Mesothelial cell of epicardium (in vitro differentiated cells): ENCODE measurements at regions not wholly inside any gene's neighbourhood (a gene's known extent, or its start where the extent isn't known, plus 50 kb on each side); places are given as distances from the start of the nearest gene placed in this dataset.

Experiments used
- DNase-seq, 2 experiments: peaks; one replicate each; pipeline ENCODE4 v3.0.0; 2021; ENCODE audit warnings: low spot score in 2 of 2; ENCODE audit not compliant: unreplicated experiment in 2 of 2
- H3K27ac Mint-ChIP-seq: 2 replicates; pipeline ENCODE4 v1.8.0; 2021; ENCODE audit warnings: mixed read lengths
- H3K27me3 Mint-ChIP-seq: 2 replicates; pipeline ENCODE4 v1.8.0; 2021; ENCODE audit warnings: low read depth, mixed read lengths
- H3K36me3 Mint-ChIP-seq: 2 replicates; pipeline ENCODE4 v1.8.0; 2021; ENCODE audit warnings: mixed read lengths
- H3K4me1 Mint-ChIP-seq: 2 replicates; pipeline ENCODE4 v1.8.0; 2021; ENCODE audit warnings: mixed read lengths
- H3K4me3 Mint-ChIP-seq: 2 replicates; pipeline ENCODE4 v1.8.0; 2021; ENCODE audit warnings: mild to moderate bottlenecking, moderate library complexity, mixed read lengths
- H3K9me3 Mint-ChIP-seq: 2 replicates; pipeline ENCODE4 v1.8.0; 2021; ENCODE audit warnings: mixed read lengths
- TF ChIP-seq, protein P1 (sequence below): fragments of 200-600 bp; sonication (generic); IDR thresholded peaks from one replicate; pipeline ENCODE4 v1.5.0; 2021; ENCODE audit warnings: antibody characterized with exemption; ENCODE audit not compliant: unreplicated experiment

DNA sequence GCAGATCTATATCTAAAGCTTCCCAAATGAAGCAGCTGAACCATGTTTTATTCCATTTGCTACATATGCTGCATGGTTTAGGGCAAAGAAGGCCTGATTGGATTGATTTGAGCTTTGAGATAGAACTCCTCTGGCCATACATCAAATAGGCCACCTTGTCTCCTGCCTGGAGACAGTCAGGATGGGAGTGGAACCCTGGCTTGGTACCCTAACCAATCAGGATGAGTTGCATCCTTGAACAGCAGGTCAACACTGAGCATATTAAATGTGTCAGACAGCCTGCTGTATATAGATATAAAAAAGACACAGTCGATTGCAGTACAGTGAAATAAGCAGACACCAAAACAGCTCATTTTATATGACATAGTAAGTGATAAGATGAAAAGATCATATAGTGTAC, 291.7 kb downstream of the NUAK1 start:
- Mint-ChIP-seq H3K36me3 (no peaks in the 10 kb centered on the region), H3K9me3 (peaks cover 10% of the 10 kb centered on the region), H3K4me3 (no peak overlapping the region), H3K27ac (no peak overlapping the region), H3K4me1 (peaks cover 12% of the 10 kb centered on the region), H3K27me3 (no peaks in the 10 kb centered on the region)
- TF ChIP-seq, protein P1, sequence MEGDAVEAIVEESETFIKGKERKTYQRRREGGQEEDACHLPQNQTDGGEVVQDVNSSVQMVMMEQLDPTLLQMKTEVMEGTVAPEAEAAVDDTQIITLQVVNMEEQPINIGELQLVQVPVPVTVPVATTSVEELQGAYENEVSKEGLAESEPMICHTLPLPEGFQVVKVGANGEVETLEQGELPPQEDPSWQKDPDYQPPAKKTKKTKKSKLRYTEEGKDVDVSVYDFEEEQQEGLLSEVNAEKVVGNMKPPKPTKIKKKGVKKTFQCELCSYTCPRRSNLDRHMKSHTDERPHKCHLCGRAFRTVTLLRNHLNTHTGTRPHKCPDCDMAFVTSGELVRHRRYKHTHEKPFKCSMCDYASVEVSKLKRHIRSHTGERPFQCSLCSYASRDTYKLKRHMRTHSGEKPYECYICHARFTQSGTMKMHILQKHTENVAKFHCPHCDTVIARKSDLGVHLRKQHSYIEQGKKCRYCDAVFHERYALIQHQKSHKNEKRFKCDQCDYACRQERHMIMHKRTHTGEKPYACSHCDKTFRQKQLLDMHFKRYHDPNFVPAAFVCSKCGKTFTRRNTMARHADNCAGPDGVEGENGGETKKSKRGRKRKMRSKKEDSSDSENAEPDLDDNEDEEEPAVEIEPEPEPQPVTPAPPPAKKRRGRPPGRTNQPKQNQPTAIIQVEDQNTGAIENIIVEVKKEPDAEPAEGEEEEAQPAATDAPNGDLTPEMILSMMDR: no peak
- DNase-seq: no peak

DNA sequence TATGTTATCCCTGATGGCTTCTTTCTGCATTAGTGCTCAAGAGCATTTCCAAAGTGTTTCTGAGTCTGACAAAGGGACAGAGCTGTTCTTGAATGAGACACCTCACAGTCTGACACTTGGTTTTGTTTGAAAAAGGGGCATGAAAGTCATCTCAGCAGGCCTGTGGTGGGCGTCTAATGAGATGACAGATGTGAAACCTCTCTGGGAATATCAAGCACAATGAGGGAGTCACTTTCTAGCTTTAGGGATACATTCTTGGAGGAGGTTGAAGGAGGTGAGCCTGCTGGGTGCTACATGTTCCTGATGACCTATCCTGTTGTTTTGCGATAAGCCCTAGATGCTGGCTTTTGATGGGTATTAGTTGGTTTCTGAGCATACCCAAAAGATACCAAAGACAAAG, 290.5 kb downstream of the NUAK1 start:
- no peak for DNase-seq
- Mint-ChIP-seq H3K27me3 (no peaks in the 10 kb centered on the region), H3K4me1 (peaks cover 18% of the 10 kb centered on the region), H3K27ac (no peak overlapping the region), H3K36me3 (no peaks in the 10 kb centered on the region), H3K9me3 (peaks cover 10% of the 10 kb centered on the region), H3K4me3 (no peak overlapping the region)
- TF ChIP-seq, protein P1: no peak

DNA sequence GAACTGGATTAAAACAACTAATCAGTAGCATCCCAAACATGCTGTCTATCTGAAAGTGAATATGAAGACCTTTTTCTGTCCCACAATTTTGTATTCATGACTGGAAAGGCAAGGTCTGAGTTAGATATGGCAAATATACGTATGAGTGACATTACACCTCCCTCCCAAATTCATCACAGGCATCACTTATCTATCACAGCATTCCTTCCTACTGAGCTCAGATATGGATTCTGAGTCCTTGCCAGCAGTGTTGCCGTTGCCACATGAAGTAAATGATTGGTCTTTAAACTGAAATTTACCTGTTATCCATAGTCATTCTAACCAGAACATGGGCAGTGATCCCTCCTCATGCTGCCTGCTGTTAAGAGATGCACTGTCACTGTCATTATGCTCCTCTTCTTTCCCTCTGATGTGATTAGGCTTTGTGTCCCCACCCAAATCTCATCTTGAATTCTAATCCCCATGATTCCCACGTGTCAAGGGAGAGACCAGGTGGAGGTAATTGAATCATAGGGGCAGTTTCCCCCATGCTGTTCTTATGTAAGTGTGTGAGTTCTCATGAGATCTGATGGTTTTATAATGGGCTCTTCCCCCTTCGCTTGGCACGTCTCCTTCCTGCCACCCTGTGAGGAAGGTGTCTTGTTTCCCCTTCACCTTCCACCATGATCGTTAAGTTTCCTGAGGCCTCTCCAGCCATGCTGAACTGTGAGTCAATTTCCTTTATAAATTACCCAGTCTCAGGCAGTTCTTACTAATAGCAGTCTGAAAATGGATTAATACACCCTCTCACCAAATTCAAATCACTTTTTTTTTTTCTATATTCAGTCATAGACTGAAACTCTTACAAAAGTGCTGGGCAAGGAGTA, 288.4 kb downstream of the NUAK1 start:
- DNase-seq: no peak
- no peak overlapping the region for H3K27ac Mint-ChIP-seq
- TF ChIP-seq, protein P1: no peak
- H3K4me3 Mint-ChIP-seq: no peak overlapping the region
- H3K9me3 Mint-ChIP-seq: peaks cover 9% of the 10 kb centered on the region
- H3K27me3 Mint-ChIP-seq: no peaks in the 10 kb centered on the region
- no peaks in the 10 kb centered on the region for H3K36me3 Mint-ChIP-seq
- H3K4me1 Mint-ChIP-seq: peaks cover 10% of the 10 kb centered on the region

DNA sequence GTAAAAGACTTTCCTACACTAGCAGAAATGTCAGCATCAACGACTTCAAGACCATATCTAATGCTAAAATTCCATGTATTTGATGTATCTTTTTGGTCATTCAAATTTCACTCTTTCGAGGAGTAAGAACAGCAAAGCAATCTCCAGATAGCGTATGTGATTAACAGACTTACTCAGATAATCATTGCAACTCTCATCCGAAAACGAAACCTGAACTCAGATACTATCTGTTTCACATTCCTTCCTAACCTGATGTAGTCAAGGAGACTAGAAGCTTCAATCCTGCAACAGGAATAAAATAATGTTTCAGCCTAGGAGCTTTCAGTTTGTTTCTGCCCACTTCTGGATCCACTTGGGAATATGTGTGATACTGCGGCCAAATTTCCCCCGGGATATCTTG, 286.3 kb downstream of the NUAK1 start:
- no peaks in the 10 kb centered on the region for H3K36me3 Mint-ChIP-seq
- H3K9me3 Mint-ChIP-seq: peaks cover 4% of the 10 kb centered on the region
- H3K27ac Mint-ChIP-seq: peak overlapping the region; percentile 90
- no peak for DNase-seq
- TF ChIP-seq, protein P1: no peak
- no peaks in the 10 kb centered on the region for H3K27me3 Mint-ChIP-seq
- H3K4me3 Mint-ChIP-seq: no peak overlapping the region
- peaks cover 10% of the 10 kb centered on the region for H3K4me1 Mint-ChIP-seq

DNA sequence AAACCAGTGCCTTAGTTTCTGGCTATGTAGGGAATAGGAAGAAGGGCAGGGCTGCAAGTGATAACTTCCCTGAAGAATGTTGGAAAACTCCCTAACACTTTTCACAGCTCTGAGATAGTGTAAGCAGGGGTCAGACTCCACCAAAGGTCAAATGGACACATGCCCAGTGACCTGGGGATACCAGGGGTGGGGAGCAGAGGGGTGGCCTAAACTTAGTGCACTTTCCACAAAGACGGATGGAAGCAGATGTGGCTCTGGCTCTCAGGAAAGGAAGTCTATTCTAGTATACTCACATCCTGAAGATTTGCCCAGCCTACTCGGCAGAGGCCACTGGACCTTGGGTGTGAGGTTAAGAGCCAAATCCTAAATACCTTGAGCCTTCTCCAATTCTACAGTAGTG, 285.8 kb downstream of the NUAK1 start:
- H3K27me3 Mint-ChIP-seq: no peaks in the 10 kb centered on the region
- peak overlapping the region; percentile 90 for H3K27ac Mint-ChIP-seq

More for the DNA sequence above, 285.8 kb downstream of the NUAK1 start:
- H3K36me3 Mint-ChIP-seq: no peaks in the 10 kb centered on the region
- H3K9me3 Mint-ChIP-seq: peaks cover 4% of the 10 kb centered on the region
- TF ChIP-seq, protein P1: no peak
- H3K4me3 Mint-ChIP-seq: no peak overlapping the region
- no peak for DNase-seq
- H3K4me1 Mint-ChIP-seq: peaks cover 10% of the 10 kb centered on the region
